Epithelial cell of esophagus (primary cell): ENCODE measurements at regions not wholly inside any gene's neighbourhood (a gene's known extent, or its start where the extent isn't known, plus 50 kb on each side); places are given as distances from the start of the nearest gene placed in this dataset.

Experiments used
- DNase-seq: peaks from one replicate; pipeline ENCODE4 v3.0.0; 2010; ENCODE audit warnings: low read depth
- H3K4me3 ChIP-seq: 2 replicates; pipeline ENCODE4 v1.5.1; 2011; ENCODE audit warnings: mild to moderate bottlenecking, low read length, control low read depth
- CTCF ChIP-seq: IDR thresholded peaks from 2 replicates; pipeline ENCODE4 v1.5.1; 2011; ENCODE audit warnings: low read depth, mild to moderate bottlenecking, low read length, control low read depth, inconsistent platforms; ENCODE audit not compliant: insufficient read depth; ENCODE audit errors: missing control alignments

- DNase-seq, result no peak
- no peak for TF ChIP-seq CTCF
- H3K4me3 ChIP-seq, result no peak overlapping the region
Observed at GRCh38 chr14:58765418-58765831, 127.7 kb downstream of the DACT1 start.

GRCh38 chr14:58765843-58766242 lies 128.1 kb downstream of the DACT1 start:
- no peak overlapping the region for H3K4me3 ChIP-seq
- DNase-seq, result no peak
- TF ChIP-seq CTCF, result no peak

GRCh38 chr14:58769011-58769643 lies 131.4 kb downstream of the DACT1 start:
- no peak for DNase-seq
- no peak for TF ChIP-seq CTCF
- H3K4me3 ChIP-seq, result no peak overlapping the region

GRCh38 chr14:58769771-58770170 lies 132.0 kb downstream of the DACT1 start:
- no peak overlapping the region for H3K4me3 ChIP-seq
- no peak for DNase-seq
- TF ChIP-seq CTCF, result no peak

- no peak for TF ChIP-seq CTCF
- no peak overlapping the region for H3K4me3 ChIP-seq
- DNase-seq, result no peak
Observed at GRCh38 chr14:58770491-58770982, 132.8 kb downstream of the DACT1 start.

- DNase-seq, result no peak
- no peak for TF ChIP-seq CTCF
- no peak overlapping the region for H3K4me3 ChIP-seq
Observed at GRCh38 chr14:58771016-58771415, 133.3 kb downstream of the DACT1 start.

- TF ChIP-seq CTCF, result no peak
- DNase-seq, result no peak
- no peak overlapping the region for H3K4me3 ChIP-seq
Observed at GRCh38 chr14:58772116-58772515, 134.4 kb downstream of the DACT1 start.
